ENCODE measurements at regions not wholly inside any gene's neighbourhood (a gene's known extent, or its start where the extent isn't known, plus 50 kb on each side); places are given as distances from the start of the nearest gene placed in this dataset.

GRCh38 chr5:171664489-171664888, 121.1 kb upstream of the SMIM23 start:
- no peaks in the 10 kb centered on the region for H3K9me3 ChIP-seq (ENCODE audit: low read depth, low read length)
- H3K36me3 ChIP-seq (ENCODE audit: insufficient read depth, low read length): no peaks in the 10 kb centered on the region
- no peak overlapping the region for H3K4me3 ChIP-seq (ENCODE audit: insufficient read depth, low read length)
- H3K4me1 ChIP-seq (ENCODE audit: insufficient read depth, low read length): no peaks in the 10 kb centered on the region
- peaks cover 5% of the 10 kb centered on the region for H3K27me3 ChIP-seq (ENCODE audit: insufficient read depth, low read length)
- H2AFZ ChIP-seq (ENCODE audit: low read length): no peak overlapping the region
- TF ChIP-seq CTCF (IDR thresholded peaks at IDR 0.05; ENCODE audit: extremely low read depth, low read depth, low read length): no peak
- no peaks in the 10 kb centered on the region for H3K79me2 ChIP-seq (ENCODE audit: insufficient read depth, low read length)
- H3K4me2 ChIP-seq (ENCODE audit: insufficient read depth, low read length): no peak overlapping the region
- no peak for DNase-seq (ENCODE audit: insufficient read length, low spot score, missing footprints)
- H3K27ac ChIP-seq (ENCODE audit: low read depth, low read length): no peak overlapping the region
- H4K20me1 ChIP-seq (ENCODE audit: insufficient read depth, low read length): no peaks in the 10 kb centered on the region

GRCh38 chr5:171666815-171667214, 118.8 kb upstream of the SMIM23 start:
- DNase-seq (ENCODE audit: insufficient read length, low spot score, missing footprints): no peak
- no peaks in the 10 kb centered on the region for H3K9me3 ChIP-seq (ENCODE audit: low read depth, low read length)
- H3K27me3 ChIP-seq (ENCODE audit: insufficient read depth, low read length): peaks cover 16% of the 10 kb centered on the region
- H2AFZ ChIP-seq (ENCODE audit: low read length): no peak overlapping the region
- no peak overlapping the region for H3K4me3 ChIP-seq (ENCODE audit: insufficient read depth, low read length)
- no peaks in the 10 kb centered on the region for H3K4me1 ChIP-seq (ENCODE audit: insufficient read depth, low read length)
- H4K20me1 ChIP-seq (ENCODE audit: insufficient read depth, low read length): no peaks in the 10 kb centered on the region
- no peaks in the 10 kb centered on the region for H3K79me2 ChIP-seq (ENCODE audit: insufficient read depth, low read length)
- no peaks in the 10 kb centered on the region for H3K36me3 ChIP-seq (ENCODE audit: insufficient read depth, low read length)
- H3K27ac ChIP-seq (ENCODE audit: low read depth, low read length): no peak overlapping the region
- no peak overlapping the region for H3K4me2 ChIP-seq (ENCODE audit: insufficient read depth, low read length)
- TF ChIP-seq CTCF (IDR thresholded peaks at IDR 0.05; ENCODE audit: extremely low read depth, low read depth, low read length): no peak

- H3K27ac ChIP-seq (ENCODE audit: low read depth, low read length): no peak overlapping the region
- H3K79me2 ChIP-seq (ENCODE audit: insufficient read depth, low read length): no peaks in the 10 kb centered on the region
- no peaks in the 10 kb centered on the region for H4K20me1 ChIP-seq (ENCODE audit: insufficient read depth, low read length)
- TF ChIP-seq CTCF (IDR thresholded peaks at IDR 0.05; ENCODE audit: extremely low read depth, low read depth, low read length): no peak
- H3K4me1 ChIP-seq (ENCODE audit: insufficient read depth, low read length): no peaks in the 10 kb centered on the region
- H3K4me3 ChIP-seq (ENCODE audit: insufficient read depth, low read length): no peak overlapping the region
- no peaks in the 10 kb centered on the region for H3K36me3 ChIP-seq (ENCODE audit: insufficient read depth, low read length)
- no peak overlapping the region for H2AFZ ChIP-seq (ENCODE audit: low read length)
- H3K4me2 ChIP-seq (ENCODE audit: insufficient read depth, low read length): no peak overlapping the region
- H3K9me3 ChIP-seq (ENCODE audit: low read depth, low read length): no peaks in the 10 kb centered on the region
- H3K27me3 ChIP-seq (ENCODE audit: insufficient read depth, low read length): peaks cover 18% of the 10 kb centered on the region
- DNase-seq (ENCODE audit: insufficient read length, low spot score, missing footprints): no peak
These were observed 118.1 kb upstream of the SMIM23 start for GRCh38 chr5:171667341-171668096.

- Histone ChIP-seq H3K9me3 (ENCODE audit: low read depth, low read length) (no peaks in the 10 kb centered on the region), H3K27ac (ENCODE audit: low read depth, low read length) (no peak overlapping the region), H3K79me2 (ENCODE audit: insufficient read depth, low read length) (no peaks in the 10 kb centered on the region), H3K36me3 (ENCODE audit: insufficient read depth, low read length) (no peaks in the 10 kb centered on the region), H3K27me3 (ENCODE audit: insufficient read depth, low read length) (peaks cover 18% of the 10 kb centered on the region), H4K20me1 (ENCODE audit: insufficient read depth, low read length) (no peaks in the 10 kb centered on the region), H3K4me2 (ENCODE audit: insufficient read depth, low read length) (no peak overlapping the region), H3K4me1 (ENCODE audit: insufficient read depth, low read length) (no peaks in the 10 kb centered on the region), H2AFZ (ENCODE audit: low read length) (no peak overlapping the region), H3K4me3 (ENCODE audit: insufficient read depth, low read length) (no peak overlapping the region)
- DNase-seq (ENCODE audit: insufficient read length, low spot score, missing footprints): no peak
- TF ChIP-seq CTCF (IDR thresholded peaks at IDR 0.05; ENCODE audit: extremely low read depth, low read depth, low read length): no peak
These were observed 117.6 kb upstream of the SMIM23 start for GRCh38 chr5:171668097-171668412.
